Neural progenitor cell (in vitro differentiated cells): ENCODE measurements at regions not wholly inside any gene's neighbourhood (a gene's known extent, or its start where the extent isn't known, plus 50 kb on each side); places are given as distances from the start of the nearest gene placed in this dataset.

Source experiments
- DNase-seq: peaks from one replicate; pipeline ENCODE4 v3.0.0-alpha.2; 2016; ENCODE audit warnings: low spot score
- H2AFZ ChIP-seq: fragments of 200-600 bp; sonication (generic); replicated peaks from 2 replicates; pipeline ENCODE4 v1.6.1; 2016; ENCODE audit warnings: antibody characterized with exemption
- H3F3A ChIP-seq: fragments of 200-600 bp; sonication (generic); 2 replicates; pipeline ENCODE4 v1.6.1; 2016; ENCODE audit warnings: antibody characterized with exemption, low read depth
- H3K27ac ChIP-seq: fragments of 200-600 bp; sonication (generic); 2 replicates; pipeline ENCODE4 v1.5.1; 2016; ENCODE audit warnings: mild to moderate bottlenecking
- H3K27me3 ChIP-seq: fragments of 200-600 bp; sonication (generic); 2 replicates; pipeline ENCODE4 v1.6.1; 2016; ENCODE audit warnings: mild to moderate bottlenecking, moderate library complexity
- H3K36me3 ChIP-seq: fragments of 200-600 bp; sonication (generic); 2 replicates; pipeline ENCODE4 v1.5.1; 2016
- H3K4me1 ChIP-seq: fragments of 200-600 bp; sonication (generic); 2 replicates; pipeline ENCODE4 v1.6.1; 2016; ENCODE audit warnings: mixed run types
- H3K4me2 ChIP-seq: fragments of 200-600 bp; sonication (generic); 2 replicates; pipeline ENCODE4 v1.6.1; 2016
- H3K4me3 ChIP-seq: fragments of 200-600 bp; sonication (generic); 2 replicates; pipeline ENCODE4 v1.5.1; 2016
- H3K79me2 ChIP-seq: fragments of 200-600 bp; sonication (generic); 2 replicates; pipeline ENCODE4 v1.6.1; 2016; ENCODE audit warnings: low read depth
- H3K9ac ChIP-seq: fragments of 200-600 bp; sonication (generic); 2 replicates; pipeline ENCODE4 v1.6.1; 2016
- H3K9me3 ChIP-seq: fragments of 200-600 bp; sonication (generic); 2 replicates; pipeline ENCODE4 v1.5.1; 2016; ENCODE audit warnings: low read depth
- H4K20me1 ChIP-seq: fragments of 200-600 bp; sonication (generic); 2 replicates; pipeline ENCODE4 v1.6.1; 2016; ENCODE audit warnings: low read depth
- H3K27ac Mint-ChIP-seq: 3 replicates; pipeline ENCODE4 v1.8.0; 2021; ENCODE audit warnings: mixed read lengths
- H3K27me3 Mint-ChIP-seq: 2 replicates; pipeline ENCODE4 v1.8.0; 2022; ENCODE audit warnings: low read depth, mild to moderate bottlenecking, inconsistent platforms, moderate library complexity, mixed read lengths; ENCODE audit not compliant: insufficient read depth
- H3K36me3 Mint-ChIP-seq: 3 replicates; pipeline ENCODE4 v1.8.0; 2021; ENCODE audit warnings: mixed read lengths
- H3K4me1 Mint-ChIP-seq: 3 replicates; pipeline ENCODE4 v1.8.0; 2021; ENCODE audit warnings: mixed read lengths
- H3K4me3 Mint-ChIP-seq: 3 replicates; pipeline ENCODE4 v1.8.0; 2021; ENCODE audit warnings: mild to moderate bottlenecking, moderate library complexity, mixed read lengths
- H3K9me3 Mint-ChIP-seq: 3 replicates; pipeline ENCODE4 v1.8.0; 2020; ENCODE audit warnings: mixed read lengths
- EZH2 ChIP-seq: fragments of 200-600 bp; sonication (generic); IDR thresholded peaks from 2 replicates; pipeline ENCODE4 v1.6.1; 2017; ENCODE audit warnings: antibody characterized with exemption, mild to moderate bottlenecking, moderate library complexity
- EZH2phosphoT487 ChIP-seq: fragments of 200-600 bp; sonication (generic); IDR thresholded peaks from 2 replicates; pipeline ENCODE4 v1.6.1; 2017; ENCODE audit warnings: antibody characterized with exemption
- TF ChIP-seq, protein P1 (sequence below): fragments of 200-600 bp; sonication (generic); IDR thresholded peaks from 2 replicates; pipeline ENCODE4 v1.5.1; 2017; ENCODE audit warnings: antibody characterized with exemption, mild to moderate bottlenecking

DNA sequence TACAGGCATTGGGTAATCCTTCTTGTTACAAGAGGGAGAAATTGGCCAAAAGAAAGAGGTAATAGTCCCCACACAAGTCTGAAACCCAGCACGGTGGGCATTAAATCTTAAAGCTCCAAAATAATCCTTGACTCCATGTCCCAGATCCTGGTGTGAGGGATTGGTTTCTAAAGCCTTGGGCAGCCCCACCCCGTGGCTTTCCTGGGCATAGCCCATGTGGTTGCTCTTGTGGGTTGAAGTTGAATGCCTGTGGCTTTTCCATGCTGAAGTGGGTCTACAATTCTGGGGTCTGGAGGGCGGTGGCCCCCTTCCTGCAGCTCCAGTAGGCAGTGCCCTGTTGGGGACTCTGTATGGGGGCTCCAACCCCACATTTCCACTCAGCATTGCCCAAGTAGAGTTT is 91.8 kb upstream of the LARP1 start:
- Histone ChIP-seq H3K36me3 (no peaks in the 10 kb centered on the region), H3K9ac (no peak overlapping the region), H3F3A (no peaks in the 10 kb centered on the region), H3K9me3 (no peaks in the 10 kb centered on the region), H3K4me1 (no peaks in the 10 kb centered on the region), H3K27me3 (no peaks in the 10 kb centered on the region), H3K27ac (no peak overlapping the region), H4K20me1 (no peaks in the 10 kb centered on the region), H2AFZ (no peak overlapping the region), H3K4me2 (no peak overlapping the region), H3K79me2 (no peaks in the 10 kb centered on the region), H3K4me3 (no peak overlapping the region)
- DNase-seq: no peak
- no peak overlapping the region for H3K27ac Mint-ChIP-seq
- peaks cover 2% of the 10 kb centered on the region for H3K27me3 Mint-ChIP-seq
- no peaks in the 10 kb centered on the region for H3K4me1 Mint-ChIP-seq
- peaks cover 24% of the 10 kb centered on the region for H3K9me3 Mint-ChIP-seq
- H3K4me3 Mint-ChIP-seq: no peak overlapping the region
- no peak for TF ChIP-seq EZH2
- no peak for TF ChIP-seq EZH2phosphoT487
- TF ChIP-seq, protein P1, sequence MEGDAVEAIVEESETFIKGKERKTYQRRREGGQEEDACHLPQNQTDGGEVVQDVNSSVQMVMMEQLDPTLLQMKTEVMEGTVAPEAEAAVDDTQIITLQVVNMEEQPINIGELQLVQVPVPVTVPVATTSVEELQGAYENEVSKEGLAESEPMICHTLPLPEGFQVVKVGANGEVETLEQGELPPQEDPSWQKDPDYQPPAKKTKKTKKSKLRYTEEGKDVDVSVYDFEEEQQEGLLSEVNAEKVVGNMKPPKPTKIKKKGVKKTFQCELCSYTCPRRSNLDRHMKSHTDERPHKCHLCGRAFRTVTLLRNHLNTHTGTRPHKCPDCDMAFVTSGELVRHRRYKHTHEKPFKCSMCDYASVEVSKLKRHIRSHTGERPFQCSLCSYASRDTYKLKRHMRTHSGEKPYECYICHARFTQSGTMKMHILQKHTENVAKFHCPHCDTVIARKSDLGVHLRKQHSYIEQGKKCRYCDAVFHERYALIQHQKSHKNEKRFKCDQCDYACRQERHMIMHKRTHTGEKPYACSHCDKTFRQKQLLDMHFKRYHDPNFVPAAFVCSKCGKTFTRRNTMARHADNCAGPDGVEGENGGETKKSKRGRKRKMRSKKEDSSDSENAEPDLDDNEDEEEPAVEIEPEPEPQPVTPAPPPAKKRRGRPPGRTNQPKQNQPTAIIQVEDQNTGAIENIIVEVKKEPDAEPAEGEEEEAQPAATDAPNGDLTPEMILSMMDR: no peak
- peaks cover 2% of the 10 kb centered on the region for H3K36me3 Mint-ChIP-seq

DNA sequence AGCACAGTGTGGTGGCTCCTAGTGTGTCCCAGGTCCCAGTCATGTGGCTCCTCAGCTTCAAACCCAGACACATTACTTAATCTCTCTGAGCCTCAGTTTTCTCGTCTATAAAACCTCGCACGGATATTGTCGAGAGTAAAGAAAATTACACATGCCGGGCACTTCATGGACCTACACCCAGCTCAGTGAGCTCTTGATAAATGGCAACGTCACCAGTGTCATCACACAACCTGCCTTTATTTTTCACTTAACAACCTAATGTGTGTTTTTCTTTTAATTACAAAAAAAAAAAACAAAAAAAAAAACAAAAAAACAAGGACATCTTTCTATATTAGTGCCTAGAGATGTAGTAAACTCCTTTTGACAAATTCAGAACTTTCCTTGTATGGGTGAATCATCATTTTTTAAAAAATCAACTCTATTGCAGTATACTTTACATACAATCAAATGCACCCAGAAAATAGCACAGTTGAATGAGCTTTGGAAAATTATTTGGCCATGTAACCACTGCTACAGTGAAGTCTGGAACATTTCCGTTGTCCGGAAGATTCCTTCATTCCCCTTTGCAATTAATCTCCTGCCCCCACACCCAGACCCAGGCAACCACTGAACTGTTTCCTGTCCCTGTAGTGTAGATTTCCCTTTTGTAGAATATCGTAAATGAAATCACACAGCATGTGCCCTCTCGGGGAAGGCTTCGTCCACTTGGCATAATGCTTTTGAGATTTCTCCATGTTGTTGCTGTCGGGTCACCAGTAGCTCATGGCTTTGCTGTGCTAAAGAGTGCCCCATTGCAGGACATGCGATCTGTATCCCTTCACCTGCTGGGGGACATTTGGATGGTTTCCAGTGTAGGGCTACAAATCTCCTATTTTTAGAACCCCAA is 100.4 kb upstream of the LARP1 start:
- Histone ChIP-seq H3K9me3 (no peaks in the 10 kb centered on the region), H3K36me3 (no peaks in the 10 kb centered on the region), H3K9ac (no peak overlapping the region), H3K4me3 (no peak overlapping the region), H3K4me1 (no peaks in the 10 kb centered on the region), H3K27ac (no peak overlapping the region), H3K4me2 (no peak overlapping the region), H3K27me3 (no peaks in the 10 kb centered on the region), H3K79me2 (no peaks in the 10 kb centered on the region), H2AFZ (peak overlapping the region; percentile 17), H3F3A (no peaks in the 10 kb centered on the region), H4K20me1 (no peaks in the 10 kb centered on the region)
- H3K27ac Mint-ChIP-seq: peak overlapping the region; percentile 17
- TF ChIP-seq, protein P1: no peak
- TF ChIP-seq EZH2phosphoT487 (no peak), EZH2 (no peak)
- no peaks in the 10 kb centered on the region for H3K36me3 Mint-ChIP-seq
- H3K4me1 Mint-ChIP-seq: peaks cover 4% of the 10 kb centered on the region
- no peak for DNase-seq
- H3K4me3 Mint-ChIP-seq: no peak overlapping the region
- peaks cover 7% of the 10 kb centered on the region for H3K27me3 Mint-ChIP-seq
- no peaks in the 10 kb centered on the region for H3K9me3 Mint-ChIP-seq

GRCh38 chr5:154653764-154654485 is 101.3 kb upstream of the LARP1 start:
- H3K9me3 ChIP-seq: no peaks in the 10 kb centered on the region
- Mint-ChIP-seq H3K27me3 (peaks cover 7% of the 10 kb centered on the region), H3K4me3 (no peak overlapping the region), H3K4me1 (peaks cover 4% of the 10 kb centered on the region), H3K9me3 (no peaks in the 10 kb centered on the region), H3K36me3 (no peaks in the 10 kb centered on the region), H3K27ac (no peak overlapping the region)
- H3K9ac ChIP-seq: no peak overlapping the region
- H3F3A ChIP-seq: no peaks in the 10 kb centered on the region
- H3K27ac ChIP-seq: no peak overlapping the region
- no peaks in the 10 kb centered on the region for H3K36me3 ChIP-seq
- H3K4me3 ChIP-seq: no peak overlapping the region
- no peak overlapping the region for H3K4me2 ChIP-seq
- no peaks in the 10 kb centered on the region for H3K79me2 ChIP-seq
- H3K27me3 ChIP-seq: no peaks in the 10 kb centered on the region
- TF ChIP-seq EZH2phosphoT487 (no peak), EZH2 (no peak)
- TF ChIP-seq, protein P1: no peak
- no peak overlapping the region for H2AFZ ChIP-seq
- H3K4me1 ChIP-seq: no peaks in the 10 kb centered on the region
- no peak for DNase-seq
- no peaks in the 10 kb centered on the region for H4K20me1 ChIP-seq
